ENCODE measurements at regions not wholly inside any gene's neighbourhood (a gene's known extent, or its start where the extent isn't known, plus 50 kb on each side); places are given as distances from the start of the nearest gene placed in this dataset.

DNA sequence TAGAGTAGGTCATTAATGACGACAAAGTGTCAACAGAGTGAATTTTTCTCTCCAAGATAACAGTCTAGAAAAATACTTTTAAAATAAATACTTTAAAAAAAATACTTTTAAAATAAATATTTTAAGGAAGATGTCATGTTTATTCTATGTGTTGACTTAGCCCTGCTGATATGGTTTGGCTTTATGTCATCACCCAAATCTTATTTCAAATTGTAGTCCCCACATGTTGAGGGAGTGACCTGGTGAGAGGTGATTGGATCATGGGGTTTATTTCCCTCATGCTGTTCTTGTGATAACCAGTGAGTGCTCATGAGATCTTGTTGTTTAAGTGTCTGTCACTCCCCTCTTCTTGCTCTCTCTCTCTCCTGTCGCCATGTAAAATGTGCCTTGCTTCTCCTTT is 754.9 kb upstream of the SLIT2 start:
- H3K9me3 ChIP-seq (ENCODE audit: insufficient read depth, low read depth), result no peaks in the 10 kb centered on the region
- no TSS peak for BruUV-seq (replicated peaks)
- H4K20me1 ChIP-seq (ENCODE audit: insufficient read depth), result no peaks in the 10 kb centered on the region
- ChIA-PET CTCF (no interaction called here), POLR2A (ENCODE audit: unreplicated experiment) (no interaction called here)
- H3K4me2 ChIP-seq, result no peak overlapping the region
- intact Hi-C loops (cut with micrococcal nuclease; ENCODE audit: unreplicated experiment), result no loop called here
- H3K27me3 ChIP-seq (ENCODE audit: insufficient read depth, low read depth), result no peaks in the 10 kb centered on the region
- H3K27ac ChIP-seq, result no peak overlapping the region
- no peak for DNase-seq
- H3F3A ChIP-seq (ENCODE audit: insufficient read depth, low read depth), result no peaks in the 10 kb centered on the region
- TF ChIP-seq EZH2 (IDR thresholded peaks at IDR 0.05; ENCODE audit: low read depth), result no peak
- TF ChIP-seq, protein P1, sequence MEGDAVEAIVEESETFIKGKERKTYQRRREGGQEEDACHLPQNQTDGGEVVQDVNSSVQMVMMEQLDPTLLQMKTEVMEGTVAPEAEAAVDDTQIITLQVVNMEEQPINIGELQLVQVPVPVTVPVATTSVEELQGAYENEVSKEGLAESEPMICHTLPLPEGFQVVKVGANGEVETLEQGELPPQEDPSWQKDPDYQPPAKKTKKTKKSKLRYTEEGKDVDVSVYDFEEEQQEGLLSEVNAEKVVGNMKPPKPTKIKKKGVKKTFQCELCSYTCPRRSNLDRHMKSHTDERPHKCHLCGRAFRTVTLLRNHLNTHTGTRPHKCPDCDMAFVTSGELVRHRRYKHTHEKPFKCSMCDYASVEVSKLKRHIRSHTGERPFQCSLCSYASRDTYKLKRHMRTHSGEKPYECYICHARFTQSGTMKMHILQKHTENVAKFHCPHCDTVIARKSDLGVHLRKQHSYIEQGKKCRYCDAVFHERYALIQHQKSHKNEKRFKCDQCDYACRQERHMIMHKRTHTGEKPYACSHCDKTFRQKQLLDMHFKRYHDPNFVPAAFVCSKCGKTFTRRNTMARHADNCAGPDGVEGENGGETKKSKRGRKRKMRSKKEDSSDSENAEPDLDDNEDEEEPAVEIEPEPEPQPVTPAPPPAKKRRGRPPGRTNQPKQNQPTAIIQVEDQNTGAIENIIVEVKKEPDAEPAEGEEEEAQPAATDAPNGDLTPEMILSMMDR (conservative IDR thresholded peaks at IDR 0.05), result no peak
- H3K4me1 ChIP-seq (replicated peaks; ENCODE audit: insufficient read depth), result no peaks in the 10 kb centered on the region
- H3K4me3 ChIP-seq, result no peak overlapping the region
- H2AFZ ChIP-seq, result no peak overlapping the region
- H3K79me2 ChIP-seq (ENCODE audit: low read depth), result no peaks in the 10 kb centered on the region
- no peaks in the 10 kb centered on the region for H3K36me3 ChIP-seq (ENCODE audit: low read depth)
- H3K9me2 ChIP-seq (ENCODE audit: insufficient read depth), result no peaks in the 10 kb centered on the region

DNA sequence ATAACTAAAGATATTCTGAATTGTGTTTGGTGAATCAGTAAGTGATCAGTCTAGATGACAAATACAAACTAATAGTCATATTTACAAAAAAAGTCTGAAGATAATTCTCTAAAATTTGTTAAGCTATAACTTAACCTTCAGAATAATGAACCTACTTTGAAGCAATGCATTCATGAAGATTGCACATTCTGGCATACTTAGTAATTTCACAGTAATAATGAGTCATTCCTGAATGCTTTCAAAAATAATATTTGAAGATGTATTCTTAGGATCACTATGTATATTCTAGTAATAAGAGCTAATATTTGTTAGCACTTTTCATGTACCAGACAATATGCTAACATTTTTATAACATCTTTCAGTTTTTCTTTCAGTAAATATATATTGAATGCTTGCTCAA is 756.7 kb upstream of the SLIT2 start:
- no peak for DNase-seq
- Histone ChIP-seq H3K4me1 (replicated peaks; ENCODE audit: insufficient read depth) (no peaks in the 10 kb centered on the region), H3K27ac (no peak overlapping the region), H3K27me3 (ENCODE audit: insufficient read depth, low read depth) (no peaks in the 10 kb centered on the region), H3K4me3 (no peak overlapping the region), H4K20me1 (ENCODE audit: insufficient read depth) (no peaks in the 10 kb centered on the region), H3K9me2 (ENCODE audit: insufficient read depth) (no peaks in the 10 kb centered on the region), H3K36me3 (ENCODE audit: low read depth) (no peaks in the 10 kb centered on the region), H2AFZ (no peak overlapping the region), H3K79me2 (ENCODE audit: low read depth) (no peaks in the 10 kb centered on the region), H3K4me2 (no peak overlapping the region), H3K9me3 (ENCODE audit: insufficient read depth, low read depth) (no peaks in the 10 kb centered on the region), H3F3A (ENCODE audit: insufficient read depth, low read depth) (no peaks in the 10 kb centered on the region)
- TF ChIP-seq, protein P1 (conservative IDR thresholded peaks at IDR 0.05), result no peak
- no peak for TF ChIP-seq EZH2 (IDR thresholded peaks at IDR 0.05; ENCODE audit: low read depth)
- no TSS peak for BruUV-seq (replicated peaks)
- POLR2A ChIA-PET (ENCODE audit: unreplicated experiment), result interaction anchor here (0.5 kb wide), 1 partner anchor 979 kb away, joined by 4 read pairs; no protein-coding TSS in a partner anchor
- CTCF ChIA-PET, result no interaction called here
- intact Hi-C loops (cut with micrococcal nuclease; ENCODE audit: unreplicated experiment), result no loop called here

DNA sequence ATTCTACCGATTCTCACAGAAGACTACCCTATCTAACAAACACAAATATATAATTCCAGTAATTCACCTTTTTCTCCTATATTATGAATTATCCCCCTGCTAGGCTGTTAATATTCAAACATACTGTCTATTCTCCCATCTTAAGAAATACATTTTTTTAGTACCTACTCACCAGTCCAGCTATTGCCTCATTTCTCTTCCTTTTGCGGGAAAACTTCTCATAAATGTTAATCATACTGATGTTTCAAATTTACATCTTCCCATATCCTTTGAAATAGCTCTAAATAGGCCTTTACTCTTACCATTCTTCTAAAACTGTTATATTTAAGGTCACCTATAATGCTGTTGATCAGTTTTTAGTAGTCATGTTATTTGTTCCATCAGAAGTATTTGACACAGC is 759.1 kb upstream of the SLIT2 start:
- no TSS peak for BruUV-seq (replicated peaks)
- intact Hi-C loops (cut with micrococcal nuclease; ENCODE audit: unreplicated experiment), result no loop called here
- Histone ChIP-seq H3K27ac (no peak overlapping the region), H2AFZ (no peak overlapping the region), H3F3A (ENCODE audit: insufficient read depth, low read depth) (no peaks in the 10 kb centered on the region), H4K20me1 (ENCODE audit: insufficient read depth) (no peaks in the 10 kb centered on the region), H3K36me3 (ENCODE audit: low read depth) (no peaks in the 10 kb centered on the region), H3K27me3 (ENCODE audit: insufficient read depth, low read depth) (no peaks in the 10 kb centered on the region), H3K4me1 (replicated peaks; ENCODE audit: insufficient read depth) (no peaks in the 10 kb centered on the region), H3K9me2 (ENCODE audit: insufficient read depth) (no peaks in the 10 kb centered on the region), H3K9me3 (ENCODE audit: insufficient read depth, low read depth) (no peaks in the 10 kb centered on the region), H3K4me3 (no peak overlapping the region), H3K79me2 (ENCODE audit: low read depth) (no peaks in the 10 kb centered on the region), H3K4me2 (no peak overlapping the region)
- ChIA-PET POLR2A (ENCODE audit: unreplicated experiment) (no interaction called here), CTCF (no interaction called here)
- TF ChIP-seq EZH2 (IDR thresholded peaks at IDR 0.05; ENCODE audit: low read depth), result no peak
- TF ChIP-seq, protein P1 (conservative IDR thresholded peaks at IDR 0.05), result no peak
- no peak for DNase-seq

All from PC-9 (cell line).